Smooth muscle cell (in vitro differentiated cells): ENCODE measurements at regions not wholly inside any gene's neighbourhood (a gene's known extent, or its start where the extent isn't known, plus 50 kb on each side); places are given as distances from the start of the nearest gene placed in this dataset.

Experiments used
- DNase-seq: peaks from one replicate; lab custom pipeline; 2025; ENCODE audit not compliant: unreplicated experiment; lab: John Stamatoyannopoulos, UW
- H2AFZ ChIP-seq: fragments of 200-600 bp; sonication (generic); 2 replicates; pipeline ENCODE4 v1.6.0; 2016; ENCODE audit warnings: antibody characterized with exemption, low read depth, mild to moderate bottlenecking
- H3F3A ChIP-seq: fragments of 200-600 bp; sonication (generic); 2 replicates; pipeline ENCODE4 v1.6.0; 2017; ENCODE audit warnings: antibody characterized with exemption, low read depth
- H3K27ac ChIP-seq: fragments of 200-600 bp; sonication (generic); 2 replicates; pipeline ENCODE4 v1.5.1; 2016; ENCODE audit warnings: low read depth, mild to moderate bottlenecking
- H3K27me3 ChIP-seq: fragments of 200-600 bp; sonication (generic); 2 replicates; pipeline ENCODE4 v1.6.1; 2016; ENCODE audit warnings: low read depth, mild to moderate bottlenecking
- H3K36me3 ChIP-seq: fragments of 200-600 bp; sonication (generic); 2 replicates; pipeline ENCODE4 v1.5.1; 2016; ENCODE audit warnings: low read depth
- H3K4me1 ChIP-seq: fragments of 200-600 bp; sonication (generic); 2 replicates; pipeline ENCODE4 v1.5.1; 2016; ENCODE audit warnings: low read depth
- H3K4me2 ChIP-seq: fragments of 200-600 bp; sonication (generic); 2 replicates; pipeline ENCODE4 v1.6.0; 2016; ENCODE audit warnings: mild to moderate bottlenecking
- H3K4me3 ChIP-seq: fragments of 200-600 bp; sonication (generic); 2 replicates; pipeline ENCODE4 v1.5.1; 2016; ENCODE audit warnings: mild to moderate bottlenecking
- H3K79me2 ChIP-seq: fragments of 200-600 bp; sonication (generic); 2 replicates; pipeline ENCODE4 v1.6.0; 2016; ENCODE audit warnings: low read depth, mild to moderate bottlenecking
- H3K9ac ChIP-seq: fragments of 200-600 bp; sonication (generic); 2 replicates; pipeline ENCODE4 v1.6.0; 2016; ENCODE audit warnings: low read depth
- H3K9me3 ChIP-seq: fragments of 200-600 bp; sonication (generic); replicated peaks from 2 replicates; pipeline ENCODE4 v1.5.1; 2016; ENCODE audit warnings: low read depth
- H4K20me1 ChIP-seq: fragments of 200-600 bp; sonication (generic); 2 replicates; pipeline ENCODE4 v1.6.0; 2016; ENCODE audit warnings: low read depth
- CTCF ChIP-seq: fragments of 200-600 bp; sonication (generic); IDR thresholded peaks from 2 replicates; pipeline ENCODE4 v1.5.1; 2017; ENCODE audit warnings: borderline replicate concordance, mild to moderate bottlenecking, antibody characterized with exemption; ENCODE audit not compliant: insufficient read depth, poor library complexity, severe bottlenecking
- WGBS: methylation state at CpG from one replicate; pipeline ENCODE4 v1.1.7; 2016; ENCODE audit warnings: low lambda C conversion rate; 5-methylcytosine and 5-hydroxymethylcytosine counted together

- H3K79me2 ChIP-seq, result no peaks in the 10 kb centered on the region
- H3F3A ChIP-seq, result no peaks in the 10 kb centered on the region
- no peaks in the 10 kb centered on the region for H4K20me1 ChIP-seq
- TF ChIP-seq CTCF, result no peak
- DNase-seq, result no peak
- H3K4me2 ChIP-seq, result no peak overlapping the region
- H3K9ac ChIP-seq, result no peak overlapping the region
- no peaks in the 10 kb centered on the region for H3K9me3 ChIP-seq
- no peaks in the 10 kb centered on the region for H3K4me1 ChIP-seq
- no peak overlapping the region for H3K27ac ChIP-seq
- no peaks in the 10 kb centered on the region for H3K27me3 ChIP-seq
- no peak overlapping the region for H2AFZ ChIP-seq
- H3K36me3 ChIP-seq, result no peaks in the 10 kb centered on the region
- 80% methylated on average over 4 of the region's 4 CpGs for WGBS
- no peak overlapping the region for H3K4me3 ChIP-seq
Measured at GRCh38 chr9:118439441-118439840, 735.2 kb downstream of the TLR4 start.

GRCh38 chr9:118444403-118444802 is 740.2 kb downstream of the TLR4 start:
- Histone ChIP-seq H3K79me2 (no peaks in the 10 kb centered on the region), H2AFZ (no peak overlapping the region), H3K4me1 (no peaks in the 10 kb centered on the region), H3K36me3 (no peaks in the 10 kb centered on the region), H3K27ac (no peak overlapping the region), H4K20me1 (no peaks in the 10 kb centered on the region), H3K4me3 (no peak overlapping the region), H3F3A (no peaks in the 10 kb centered on the region), H3K9ac (no peak overlapping the region), H3K27me3 (no peaks in the 10 kb centered on the region), H3K9me3 (no peaks in the 10 kb centered on the region), H3K4me2 (no peak overlapping the region)
- WGBS, result 90% methylated on average over 5 of the region's 5 CpGs
- no peak for TF ChIP-seq CTCF
- DNase-seq, result no peak

GRCh38 chr9:118446943-118447639 is 742.9 kb downstream of the TLR4 start:
- Histone ChIP-seq H3K79me2 (no peaks in the 10 kb centered on the region), H3K36me3 (no peaks in the 10 kb centered on the region), H3K4me3 (no peak overlapping the region), H3K4me2 (no peak overlapping the region), H3K4me1 (no peaks in the 10 kb centered on the region), H3K9me3 (no peaks in the 10 kb centered on the region), H3K27ac (no peak overlapping the region), H3K27me3 (no peaks in the 10 kb centered on the region), H4K20me1 (no peaks in the 10 kb centered on the region), H3K9ac (no peak overlapping the region), H3F3A (no peaks in the 10 kb centered on the region), H2AFZ (no peak overlapping the region)
- 51% methylated on average over 9 of the region's 9 CpGs for WGBS
- DNase-seq, result no peak
- TF ChIP-seq CTCF, result no peak

- DNase-seq, result no peak
- Histone ChIP-seq H3K27me3 (no peaks in the 10 kb centered on the region), H2AFZ (no peak overlapping the region), H3K79me2 (no peaks in the 10 kb centered on the region), H3K9me3 (no peaks in the 10 kb centered on the region), H3K4me1 (no peaks in the 10 kb centered on the region), H3K4me2 (no peak overlapping the region), H3K27ac (no peak overlapping the region), H3F3A (no peaks in the 10 kb centered on the region), H3K9ac (no peak overlapping the region), H3K36me3 (no peaks in the 10 kb centered on the region), H4K20me1 (no peaks in the 10 kb centered on the region), H3K4me3 (no peak overlapping the region)
- TF ChIP-seq CTCF, result no peak
- 84% methylated on average over 2 of the region's 2 CpGs for WGBS
Measured at GRCh38 chr9:118449554-118449953, 745.4 kb downstream of the TLR4 start.
